SK-N-SH (cell line): ENCODE measurements at regions not wholly inside any gene's neighbourhood (a gene's known extent, or its start where the extent isn't known, plus 50 kb on each side); places are given as distances from the start of the nearest gene placed in this dataset.

Experiments
- CTCF ChIA-PET: fragments of 300-600, 350-600 bp; formaldehyde crosslinking; extraction: SDS; loops from one replicate; lab custom pipeline; 2021; lab: Yijun Ruan, JAX
- POLR2A ChIA-PET: fragments of 350-600 bp; sonication (Branson Sonifier 250); formaldehyde crosslinking; extraction: SDS; loops from one replicate; lab custom pipeline; 2020; ENCODE audit warnings: antibody characterized with exemption, inconsistent platforms; lab: Yijun Ruan, JAX
- DNase-seq: peaks from one replicate; pipeline ENCODE4 v3.0.0; 2012
- H2AFZ ChIP-seq: fragments of 200-600 bp; sonication (generic); 2 replicates; pipeline ENCODE4 v1.8.1; 2016; ENCODE audit warnings: antibody characterized with exemption, mild to moderate bottlenecking, low read depth
- H3F3A ChIP-seq: fragments of 200-600 bp; sonication (generic); replicated peaks from 2 replicates; pipeline ENCODE3; 2016; ENCODE audit warnings: antibody characterized with exemption, mild to moderate bottlenecking; ENCODE audit not compliant: insufficient read depth
- H3K27ac ChIP-seq, 2 experiments: fragments of 200-500 bp in 1 of 2; fragments of 200-600 bp in 1 of 2; sonication (Bioruptor generic) in 1 of 2; sonication (generic), shearing (Covaris generic) in 1 of 2; 2 replicates each; pipeline versions ENCODE4 v1.5.1 to v1.6.1; 2014 to 2016; ENCODE audit warnings: low read depth in 2 of 2, inconsistent platforms in 1 of 2, low read length in 1 of 2, mild to moderate bottlenecking in 1 of 2, mixed read lengths in 1 of 2
- H3K27me3 ChIP-seq: fragments of 200-600 bp; sonication (generic), shearing (Covaris generic); 2 replicates; pipeline ENCODE4 v1.6.1; 2016; ENCODE audit warnings: mixed run types; ENCODE audit not compliant: insufficient read depth
- H3K36me3 ChIP-seq, 2 experiments: fragments of 200-500 bp in 1 of 2; fragments of 200-600 bp in 1 of 2; sonication (Bioruptor generic) in 1 of 2; sonication (generic) in 1 of 2; replicated peaks in 1 of 2; 2 replicates each; pipeline versions ENCODE3 to v1.5.1; 2014 to 2016; ENCODE audit warnings: low read length in 1 of 2, mild to moderate bottlenecking in 1 of 2; ENCODE audit not compliant: insufficient read depth in 2 of 2, control insufficient read depth in 1 of 2
- H3K4me1 ChIP-seq, 2 experiments: fragments of 200-500 bp in 1 of 2; fragments of 200-600 bp in 1 of 2; sonication (Bioruptor generic) in 1 of 2; sonication (generic), shearing (Covaris generic) in 1 of 2; 2 replicates each; pipeline versions ENCODE4 v1.5.1 to v1.6.1; 2014 to 2016; ENCODE audit warnings: low read depth in 1 of 2, low read length in 1 of 2, mixed run types in 1 of 2; ENCODE audit not compliant: insufficient read depth in 2 of 2, control insufficient read depth in 1 of 2
- H3K4me2 ChIP-seq: fragments of 200-600 bp; sonication (generic), shearing (Covaris generic); 2 replicates; pipeline ENCODE4 v1.6.1; 2017; ENCODE audit warnings: mixed run types
- H3K4me3 ChIP-seq, 2 experiments: fragments of 200-500 bp in 1 of 2; fragments of 200-600 bp in 1 of 2; sonication (Bioruptor generic) in 1 of 2; sonication (generic), shearing (Covaris generic) in 1 of 2; 2 replicates each; pipeline versions ENCODE4 v1.5.1 to v1.8.1; 2014 to 2016; ENCODE audit warnings: low read depth in 2 of 2, inconsistent platforms in 1 of 2, low read length in 1 of 2, mild to moderate bottlenecking in 1 of 2, mixed read lengths in 1 of 2, moderate library complexity in 1 of 2
- H3K79me2 ChIP-seq: fragments of 200-600 bp; sonication (generic); 2 replicates; pipeline ENCODE4 v1.8.1; 2017; ENCODE audit warnings: mild to moderate bottlenecking; ENCODE audit not compliant: insufficient read depth
- H3K9ac ChIP-seq: fragments of 200-600 bp; sonication (generic); 2 replicates; pipeline ENCODE4 v1.6.1; 2017; ENCODE audit warnings: mixed run types
- H3K9me2 ChIP-seq: fragments of 200-600 bp; sonication (generic); 2 replicates; pipeline ENCODE4 v1.6.1; 2017; ENCODE audit warnings: mixed run types
- H3K9me3 ChIP-seq: fragments of 200-600 bp; sonication (generic); 2 replicates; pipeline ENCODE4 v1.6.1; 2017; ENCODE audit warnings: mixed run types, mild to moderate bottlenecking, moderate library complexity
- H4K20me1 ChIP-seq: fragments of 200-600 bp; sonication (generic); 2 replicates; pipeline ENCODE4 v1.6.1; 2017; ENCODE audit warnings: mild to moderate bottlenecking, mixed run types; ENCODE audit not compliant: insufficient read depth
- CHD2 ChIP-seq: fragments of 150-350 bp; IDR thresholded peaks from 2 replicates; pipeline ENCODE4 v1.6.1; 2018; ENCODE audit warnings: low read length; ENCODE audit not compliant: partially characterized antibody
- CTCF ChIP-seq: fragments of 200-600 bp; sonication (generic); IDR thresholded peaks from 2 replicates; pipeline ENCODE4 v1.6.1; 2017; ENCODE audit warnings: antibody characterized with exemption, mild to moderate bottlenecking, moderate library complexity
- ELF1 ChIP-seq: IDR thresholded peaks from 2 replicates; pipeline ENCODE4 v1.4.0; 2012
- EP300 ChIP-seq, 2 experiments: IDR thresholded peaks; 2 replicates each; pipeline versions ENCODE4 v1.4.0 to v1.6.1; 2012; ENCODE audit warnings: borderline replicate concordance in 1 of 2, low read depth in 1 of 2, low read length in 1 of 2
- FOXJ3 ChIP-seq: sonication (generic); formaldehyde crosslinking; IDR thresholded peaks from 2 replicates; pipeline ENCODE4 v1.5.1; 2020; ENCODE audit warnings: mild to moderate bottlenecking, missing genetic modification reagents
- FOXM1 ChIP-seq: IDR thresholded peaks from 2 replicates; pipeline ENCODE4 v1.4.0; 2012; ENCODE audit warnings: low read depth, mild to moderate bottlenecking
- MAX ChIP-seq: IDR thresholded peaks from 2 replicates; pipeline ENCODE4 v1.4.0; 2012; ENCODE audit warnings: low read depth
- MEF2A ChIP-seq: IDR thresholded peaks from 2 replicates; pipeline ENCODE4 v1.4.0; 2012; ENCODE audit warnings: low read depth, borderline replicate concordance
- MXI1 ChIP-seq: IDR thresholded peaks from 2 replicates; pipeline ENCODE4 v1.6.1; 2012; ENCODE audit warnings: mild to moderate bottlenecking, low read depth, low read length, improper control_type of control experiment
- NFIC ChIP-seq: IDR thresholded peaks from 2 replicates; pipeline ENCODE4 v1.4.0; 2012; ENCODE audit warnings: borderline replicate concordance
- NRF1 ChIP-seq: IDR thresholded peaks from 2 replicates; pipeline ENCODE4 v1.6.1; 2012; ENCODE audit warnings: low read depth, mild to moderate bottlenecking, low read length
- PBX3 ChIP-seq: IDR thresholded peaks from 2 replicates; pipeline ENCODE4; 2012
- RAD21 ChIP-seq: IDR thresholded peaks from 2 replicates; pipeline ENCODE4 v1.6.1; 2012; ENCODE audit warnings: mild to moderate bottlenecking, low read length
- RCOR1 ChIP-seq: fragments of 150-350 bp; IDR thresholded peaks from 2 replicates; pipeline ENCODE4 v1.6.1; 2017; ENCODE audit warnings: antibody characterized with exemption, low read length
- RFX5 ChIP-seq: IDR thresholded peaks from 2 replicates; pipeline ENCODE4 v1.6.1; 2012; ENCODE audit warnings: mild to moderate bottlenecking, improper control_type of control experiment, low read length
- SMC3 ChIP-seq: IDR thresholded peaks from 2 replicates; pipeline ENCODE4 v1.6.1; 2012; ENCODE audit warnings: low read depth, low read length, improper control_type of control experiment
- TAF1 ChIP-seq: IDR thresholded peaks from 2 replicates; pipeline ENCODE4 v1.6.1; 2012; ENCODE audit warnings: low read depth, mild to moderate bottlenecking, low read length, moderate library complexity, borderline replicate concordance
- TEAD4 ChIP-seq: IDR thresholded peaks from 2 replicates; pipeline ENCODE4 v1.4.0; 2012; ENCODE audit warnings: mild to moderate bottlenecking, borderline replicate concordance; ENCODE audit not compliant: insufficient read depth
- TF ChIP-seq, protein P1 (sequence below): fragments of 150-350 bp; IDR thresholded peaks from 2 replicates; pipeline ENCODE4 v1.6.1; 2016; ENCODE audit warnings: mild to moderate bottlenecking, low read depth, low read length

DNA sequence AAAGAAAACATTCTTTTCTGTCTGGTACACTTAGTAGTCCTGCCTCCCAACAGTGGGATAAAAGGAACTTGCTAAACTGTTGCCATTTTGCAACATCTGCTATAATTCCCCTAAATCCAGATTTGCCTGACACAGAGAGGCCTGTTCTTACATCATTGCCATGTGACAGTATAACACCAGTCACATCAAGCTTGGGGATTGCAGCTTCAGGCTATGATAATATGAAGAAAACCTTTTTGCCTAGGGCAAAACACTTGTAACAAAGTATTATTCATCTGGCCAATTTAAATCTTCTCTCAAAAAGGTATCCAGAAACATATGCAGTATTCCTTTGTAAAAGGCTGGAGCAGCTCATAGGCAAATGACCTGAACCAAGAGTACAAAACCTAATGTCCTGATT lies 80.9 kb upstream of the OTX2 start:
- H3K36me3 ChIP-seq, result no peaks in the 10 kb centered on the region
- CTCF ChIA-PET, result interaction anchor here (0.7 to 0.8 kb wide), 2 partner anchors 10 to 104 kb away, joined by 3 read pairs; no protein-coding TSS in a partner anchor
- no peaks in the 10 kb centered on the region for H3K9me2 ChIP-seq
- H3K27ac ChIP-seq, result no peak overlapping the region
- H3K9me3 ChIP-seq, result no peaks in the 10 kb centered on the region
- H3K4me2 ChIP-seq, result no peak overlapping the region
- POLR2A ChIA-PET, result no interaction called here
- TF ChIP-seq TEAD4 (no peak), NRF1 (no peak), EP300 (IDR thresholded peaks at IDR 0.05; ENCODE audit: borderline replicate concordance in 1 of 2, low read depth in 1 of 2, low read length in 1 of 2) (no peak), RCOR1 (no peak), SMC3 (no peak), FOXJ3 (CRISPR knock-in tag) (no peak), TAF1 (no peak), CHD2 (no peak), ELF1 (no peak), NFIC (no peak), CTCF (no peak), MEF2A (no peak), MXI1 (no peak), RAD21 (no peak), FOXM1 (no peak), PBX3 (no peak), RFX5 (no peak), MAX (no peak)
- TF ChIP-seq, protein P1, sequence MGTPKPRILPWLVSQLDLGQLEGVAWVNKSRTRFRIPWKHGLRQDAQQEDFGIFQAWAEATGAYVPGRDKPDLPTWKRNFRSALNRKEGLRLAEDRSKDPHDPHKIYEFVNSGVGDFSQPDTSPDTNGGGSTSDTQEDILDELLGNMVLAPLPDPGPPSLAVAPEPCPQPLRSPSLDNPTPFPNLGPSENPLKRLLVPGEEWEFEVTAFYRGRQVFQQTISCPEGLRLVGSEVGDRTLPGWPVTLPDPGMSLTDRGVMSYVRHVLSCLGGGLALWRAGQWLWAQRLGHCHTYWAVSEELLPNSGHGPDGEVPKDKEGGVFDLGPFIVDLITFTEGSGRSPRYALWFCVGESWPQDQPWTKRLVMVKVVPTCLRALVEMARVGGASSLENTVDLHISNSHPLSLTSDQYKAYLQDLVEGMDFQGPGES, result no peak
- TF ChIP-seq, all 33 proteins: peak for 0
- H3K27me3 ChIP-seq, result no peaks in the 10 kb centered on the region
- H3K79me2 ChIP-seq, result no peaks in the 10 kb centered on the region
- no peak for DNase-seq
- H3K4me3 ChIP-seq, result no peak overlapping the region
- no peak overlapping the region for H2AFZ ChIP-seq
- H4K20me1 ChIP-seq, result no peaks in the 10 kb centered on the region
- H3F3A ChIP-seq, result no peaks in the 10 kb centered on the region
- H3K4me1 ChIP-seq, result no peaks in the 10 kb centered on the region; a peak in 1 of 4 replicates
- H3K9ac ChIP-seq, result no peak overlapping the region
